ENCODE measurements at regions not wholly inside any gene's neighbourhood (a gene's known extent, or its start where the extent isn't known, plus 50 kb on each side); places are given as distances from the start of the nearest gene placed in this dataset.

- 81% methylated on average over 1 of the region's 1 CpG for WGBS (ENCODE audit: insufficient coverage)
- H3K4me3 Mint-ChIP-seq: no peak overlapping the region
These were observed 117.1 kb upstream of the SPAG17 start for GRCh38 chr1:118302145-118302544.

GRCh38 chr1:118300808-118301207 lies 115.8 kb upstream of the SPAG17 start:
- H3K9me3 Mint-ChIP-seq: peaks cover 3 to 6% of the 10 kb centered on the region in 2 donors
- Histone ChIP-seq H3K36me3 (ENCODE audit: control insufficient read depth, insufficient read depth, low read length) (no peaks in the 10 kb centered on the region), H3K9me3 (ENCODE audit: control insufficient read depth, insufficient read depth, low read length) (no peaks in the 10 kb centered on the region), H3K4me3 (ENCODE audit: low read length) (no peak overlapping the region), H3K27me3 (ENCODE audit: control insufficient read depth, insufficient read depth, low read length) (no peaks in the 10 kb centered on the region), H3K27ac (ENCODE audit: low read length) (no peak overlapping the region), H3K4me1 (ENCODE audit: control insufficient read depth, insufficient read depth, low read length) (no peaks in the 10 kb centered on the region)
- H3K27ac Mint-ChIP-seq: no peak overlapping the region
- H3K27me3 Mint-ChIP-seq (ENCODE audit: low read depth in 2 of 2): no peaks in the 10 kb centered on the region
- no peaks in the 10 kb centered on the region for H3K36me3 Mint-ChIP-seq
- DNase-seq: no peak
- no peak overlapping the region for H3K4me3 Mint-ChIP-seq
- TF ChIP-seq CTCF (IDR thresholded peaks at IDR 0.05): no peak
- no peak for ATAC-seq
- no peaks in the 10 kb centered on the region for H3K4me1 Mint-ChIP-seq
- intact Hi-C loops (cut with micrococcal nuclease): no loop called here

More at GRCh38 chr1:118302145-118302544, 117.1 kb upstream of the SPAG17 start:
- DNase-seq (no peak), ATAC-seq (no peak)
- Mint-ChIP-seq H3K36me3 (no peaks in the 10 kb centered on the region), H3K27me3 (ENCODE audit: low read depth in 2 of 2) (no peaks in the 10 kb centered on the region), H3K27ac (no peak overlapping the region), H3K9me3 (peaks cover 6 to 8% of the 10 kb centered on the region in 2 donors), H3K4me1 (no peaks in the 10 kb centered on the region)
- Histone ChIP-seq H3K4me3 (ENCODE audit: low read length) (no peak overlapping the region), H3K27me3 (ENCODE audit: control insufficient read depth, insufficient read depth, low read length) (no peaks in the 10 kb centered on the region), H3K27ac (ENCODE audit: low read length) (no peak overlapping the region), H3K9me3 (ENCODE audit: control insufficient read depth, insufficient read depth, low read length) (no peaks in the 10 kb centered on the region), H3K4me1 (ENCODE audit: control insufficient read depth, insufficient read depth, low read length) (no peaks in the 10 kb centered on the region), H3K36me3 (ENCODE audit: control insufficient read depth, insufficient read depth, low read length) (no peaks in the 10 kb centered on the region)
- intact Hi-C loops (cut with micrococcal nuclease): no loop called here
- no peak for TF ChIP-seq CTCF (IDR thresholded peaks at IDR 0.05)

DNA sequence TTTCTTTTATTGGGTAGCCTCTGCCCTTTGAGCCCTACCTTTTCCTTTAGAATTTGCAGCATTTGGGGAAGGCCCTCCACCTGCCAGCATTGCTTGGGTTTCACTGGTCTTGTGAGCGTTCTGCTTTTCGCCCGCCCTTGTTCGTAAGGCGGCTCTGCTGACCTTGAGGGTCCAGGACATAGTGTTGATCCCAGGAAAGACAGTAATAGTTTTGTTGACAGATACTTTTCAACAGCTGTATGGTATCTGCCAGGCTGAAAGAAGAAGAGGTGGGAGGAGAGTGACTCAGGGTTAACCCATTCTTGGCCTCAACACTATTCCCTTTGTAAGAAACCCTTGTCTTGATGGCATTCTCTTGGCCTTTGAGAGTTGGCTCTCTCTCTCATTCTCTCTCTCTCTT lies 113.4 kb upstream of the SPAG17 start:
- H3K27ac Mint-ChIP-seq: no peak overlapping the region
- no peaks in the 10 kb centered on the region for H3K4me1 ChIP-seq (ENCODE audit: control insufficient read depth, insufficient read depth, low read length)
- no peak for TF ChIP-seq CTCF (IDR thresholded peaks at IDR 0.05)
- ATAC-seq (no peak), DNase-seq (no peak)
- H3K4me1 Mint-ChIP-seq: no peaks in the 10 kb centered on the region
- no peaks in the 10 kb centered on the region for H3K27me3 Mint-ChIP-seq (ENCODE audit: low read depth in 2 of 2)
- no peak overlapping the region for H3K4me3 ChIP-seq (ENCODE audit: low read length)
- peaks cover 3 to 8% of the 10 kb centered on the region in 2 donors for H3K9me3 Mint-ChIP-seq
- H3K4me3 Mint-ChIP-seq: no peak overlapping the region
- no peaks in the 10 kb centered on the region for H3K36me3 ChIP-seq (ENCODE audit: control insufficient read depth, insufficient read depth, low read length)
- no peak overlapping the region for H3K27ac ChIP-seq (ENCODE audit: low read length)
- WGBS (ENCODE audit: insufficient coverage): 95% methylated on average over 5 of the region's 5 CpGs
- intact Hi-C loops (cut with micrococcal nuclease): no loop called here
- no peaks in the 10 kb centered on the region for H3K27me3 ChIP-seq (ENCODE audit: control insufficient read depth, insufficient read depth, low read length)
- H3K9me3 ChIP-seq (ENCODE audit: control insufficient read depth, insufficient read depth, low read length): no peaks in the 10 kb centered on the region
- no peaks in the 10 kb centered on the region for H3K36me3 Mint-ChIP-seq

DNA sequence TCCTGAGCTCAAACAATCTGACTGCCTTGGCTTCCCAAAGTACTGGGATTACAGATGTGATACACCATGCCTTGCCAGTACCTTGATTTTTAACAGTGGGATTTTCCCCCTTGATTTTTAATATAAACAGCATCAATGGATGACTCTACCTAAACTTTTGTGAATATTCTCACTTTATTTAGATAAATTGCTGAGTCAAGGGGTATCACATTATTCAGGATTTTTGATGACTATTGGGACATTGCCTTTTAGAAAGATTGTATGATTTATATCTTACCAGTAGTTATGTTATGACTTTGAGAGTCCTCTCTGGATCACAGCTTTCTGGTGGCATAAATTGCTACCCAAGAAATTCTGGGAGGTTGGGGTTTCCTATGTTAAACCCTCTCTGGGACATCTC lies 112.5 kb upstream of the SPAG17 start:
- intact Hi-C loops (cut with micrococcal nuclease): no loop called here
- Mint-ChIP-seq H3K36me3 (no peaks in the 10 kb centered on the region), H3K27me3 (ENCODE audit: low read depth in 2 of 2) (no peaks in the 10 kb centered on the region), H3K4me3 (no peak overlapping the region), H3K4me1 (no peaks in the 10 kb centered on the region), H3K9me3 (peaks cover 3 to 8% of the 10 kb centered on the region in 2 donors), H3K27ac (no peak overlapping the region)
- Histone ChIP-seq H3K27me3 (ENCODE audit: control insufficient read depth, insufficient read depth, low read length) (no peaks in the 10 kb centered on the region), H3K27ac (ENCODE audit: low read length) (no peak overlapping the region), H3K4me3 (ENCODE audit: low read length) (no peak overlapping the region), H3K4me1 (ENCODE audit: control insufficient read depth, insufficient read depth, low read length) (no peaks in the 10 kb centered on the region), H3K36me3 (ENCODE audit: control insufficient read depth, insufficient read depth, low read length) (no peaks in the 10 kb centered on the region), H3K9me3 (ENCODE audit: control insufficient read depth, insufficient read depth, low read length) (no peaks in the 10 kb centered on the region)
- no peak for TF ChIP-seq CTCF (IDR thresholded peaks at IDR 0.05)
- ATAC-seq: no peak
- DNase-seq: no peak

All from natural killer cell (primary cell).